Mesothelial cell of epicardium (in vitro differentiated cells): ENCODE measurements at regions not wholly inside any gene's neighbourhood (a gene's known extent, or its start where the extent isn't known, plus 50 kb on each side); places are given as distances from the start of the nearest gene placed in this dataset.

Experiments
- DNase-seq, 2 experiments: peaks; one replicate each; pipeline ENCODE4 v3.0.0; 2021; ENCODE audit warnings: low spot score in 2 of 2; ENCODE audit not compliant: unreplicated experiment in 2 of 2
- H3K27ac Mint-ChIP-seq: 2 replicates; pipeline ENCODE4 v1.8.0; 2021; ENCODE audit warnings: mixed read lengths
- H3K27me3 Mint-ChIP-seq: 2 replicates; pipeline ENCODE4 v1.8.0; 2021; ENCODE audit warnings: low read depth, mixed read lengths
- H3K36me3 Mint-ChIP-seq: 2 replicates; pipeline ENCODE4 v1.8.0; 2021; ENCODE audit warnings: mixed read lengths
- H3K4me1 Mint-ChIP-seq: 2 replicates; pipeline ENCODE4 v1.8.0; 2021; ENCODE audit warnings: mixed read lengths
- H3K4me3 Mint-ChIP-seq: 2 replicates; pipeline ENCODE4 v1.8.0; 2021; ENCODE audit warnings: mild to moderate bottlenecking, moderate library complexity, mixed read lengths
- H3K9me3 Mint-ChIP-seq: 2 replicates; pipeline ENCODE4 v1.8.0; 2021; ENCODE audit warnings: mixed read lengths
- TF ChIP-seq, protein P1 (sequence below): fragments of 200-600 bp; sonication (generic); IDR thresholded peaks from one replicate; pipeline ENCODE4 v1.5.0; 2021; ENCODE audit warnings: antibody characterized with exemption; ENCODE audit not compliant: unreplicated experiment

DNA sequence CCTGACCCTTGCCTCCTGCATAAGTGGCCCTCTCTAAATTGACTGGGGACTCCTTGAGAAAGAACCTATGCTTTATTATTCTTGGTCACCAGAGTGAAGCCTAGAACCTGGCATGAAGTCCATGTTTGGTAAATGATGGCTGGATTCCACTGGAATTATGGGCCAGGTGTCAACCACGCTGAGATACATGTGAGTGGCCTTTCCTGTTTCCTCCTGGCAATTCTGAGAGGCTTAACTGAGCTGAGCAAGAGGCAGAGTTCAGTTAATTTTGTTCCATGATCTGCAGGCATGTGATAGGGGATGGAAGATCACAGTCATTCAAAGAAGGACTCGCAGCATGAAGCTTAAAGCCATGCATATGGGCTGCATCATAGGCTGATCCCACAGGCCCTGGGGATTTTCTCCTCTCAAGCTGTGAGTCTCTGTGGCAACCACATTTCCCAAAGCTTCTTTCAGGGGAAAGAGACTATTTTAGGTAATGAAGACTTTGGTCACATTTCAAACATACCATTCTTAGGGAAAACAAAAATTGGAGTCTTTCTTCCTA, 69.4 kb upstream of the CLNK start:
- Mint-ChIP-seq H3K27ac (no peak overlapping the region), H3K27me3 (no peaks in the 10 kb centered on the region), H3K4me3 (no peak overlapping the region), H3K4me1 (peaks cover 14% of the 10 kb centered on the region), H3K9me3 (no peaks in the 10 kb centered on the region), H3K36me3 (no peaks in the 10 kb centered on the region)
- no peak for DNase-seq
- TF ChIP-seq, protein P1, sequence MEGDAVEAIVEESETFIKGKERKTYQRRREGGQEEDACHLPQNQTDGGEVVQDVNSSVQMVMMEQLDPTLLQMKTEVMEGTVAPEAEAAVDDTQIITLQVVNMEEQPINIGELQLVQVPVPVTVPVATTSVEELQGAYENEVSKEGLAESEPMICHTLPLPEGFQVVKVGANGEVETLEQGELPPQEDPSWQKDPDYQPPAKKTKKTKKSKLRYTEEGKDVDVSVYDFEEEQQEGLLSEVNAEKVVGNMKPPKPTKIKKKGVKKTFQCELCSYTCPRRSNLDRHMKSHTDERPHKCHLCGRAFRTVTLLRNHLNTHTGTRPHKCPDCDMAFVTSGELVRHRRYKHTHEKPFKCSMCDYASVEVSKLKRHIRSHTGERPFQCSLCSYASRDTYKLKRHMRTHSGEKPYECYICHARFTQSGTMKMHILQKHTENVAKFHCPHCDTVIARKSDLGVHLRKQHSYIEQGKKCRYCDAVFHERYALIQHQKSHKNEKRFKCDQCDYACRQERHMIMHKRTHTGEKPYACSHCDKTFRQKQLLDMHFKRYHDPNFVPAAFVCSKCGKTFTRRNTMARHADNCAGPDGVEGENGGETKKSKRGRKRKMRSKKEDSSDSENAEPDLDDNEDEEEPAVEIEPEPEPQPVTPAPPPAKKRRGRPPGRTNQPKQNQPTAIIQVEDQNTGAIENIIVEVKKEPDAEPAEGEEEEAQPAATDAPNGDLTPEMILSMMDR, result no peak

DNA sequence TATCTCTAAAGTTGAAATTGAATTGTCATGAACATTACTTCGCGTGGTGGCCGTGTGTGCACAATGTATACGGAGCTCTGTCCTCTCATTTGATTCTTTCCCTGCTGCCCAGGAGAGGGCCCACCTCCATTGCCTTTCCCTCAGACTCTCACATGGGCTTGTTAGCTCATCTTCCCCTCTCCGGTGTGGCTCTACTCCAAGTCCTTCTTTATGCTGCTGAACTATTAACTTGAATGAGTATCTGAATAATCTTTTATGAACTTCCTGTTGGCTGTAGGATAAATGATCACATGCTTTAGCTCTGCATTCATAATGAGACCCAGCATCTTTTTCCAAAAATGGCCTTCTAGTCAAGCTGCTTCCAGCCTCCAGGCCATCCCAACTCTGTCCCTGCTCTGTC, 68.8 kb upstream of the CLNK start:
- no peak overlapping the region for H3K27ac Mint-ChIP-seq
- H3K4me3 Mint-ChIP-seq, result no peak overlapping the region
- H3K36me3 Mint-ChIP-seq, result no peaks in the 10 kb centered on the region
- no peaks in the 10 kb centered on the region for H3K27me3 Mint-ChIP-seq
- no peak for DNase-seq
- peaks cover 14% of the 10 kb centered on the region for H3K4me1 Mint-ChIP-seq
- H3K9me3 Mint-ChIP-seq, result no peaks in the 10 kb centered on the region
- TF ChIP-seq, protein P1, result no peak

DNA sequence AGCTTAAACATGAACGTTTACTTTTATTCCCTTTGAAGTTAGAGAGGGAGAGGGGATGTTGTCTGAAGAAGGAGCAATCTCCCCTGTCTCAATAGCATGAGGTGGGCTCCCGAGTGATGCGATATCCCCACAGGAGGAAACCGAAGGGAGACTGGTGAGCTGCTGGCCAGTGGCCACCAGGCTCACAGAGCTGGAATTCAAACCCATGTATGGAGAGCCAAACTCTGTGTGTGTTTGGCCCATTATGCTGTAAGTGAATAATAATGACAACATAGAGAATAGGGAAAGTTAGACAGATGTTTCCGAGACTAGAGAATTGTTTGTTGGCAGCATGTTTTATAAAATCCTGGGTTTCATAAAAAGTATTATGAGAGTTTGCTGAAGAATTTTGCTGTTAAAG, 66.1 kb upstream of the CLNK start:
- H3K27ac Mint-ChIP-seq, result no peak overlapping the region
- H3K4me1 Mint-ChIP-seq, result peaks cover 14% of the 10 kb centered on the region
- H3K36me3 Mint-ChIP-seq, result no peaks in the 10 kb centered on the region
- no peak for DNase-seq
- H3K4me3 Mint-ChIP-seq, result no peak overlapping the region
- no peaks in the 10 kb centered on the region for H3K9me3 Mint-ChIP-seq
- no peaks in the 10 kb centered on the region for H3K27me3 Mint-ChIP-seq
- TF ChIP-seq, protein P1, result no peak

DNA sequence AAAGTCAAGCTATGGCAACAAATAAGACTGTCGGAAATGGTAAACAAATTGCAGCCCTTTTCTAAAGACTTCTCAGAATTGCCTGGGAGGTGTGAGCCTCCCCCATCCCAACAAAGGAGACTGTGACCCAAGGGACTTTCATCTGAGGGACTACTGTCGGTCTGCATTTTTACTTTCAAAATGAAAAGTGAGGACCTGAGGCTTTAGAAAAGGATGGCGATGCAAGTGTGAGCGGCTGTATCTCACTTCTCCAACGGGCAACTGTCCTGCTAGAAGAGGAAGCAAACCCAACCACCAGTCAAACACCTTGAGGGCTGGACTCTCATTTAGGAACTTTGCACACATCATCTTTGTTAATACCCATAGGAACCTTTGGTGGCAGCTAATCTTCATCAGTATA, 62.6 kb upstream of the CLNK start:
- no peak for DNase-seq
- TF ChIP-seq, protein P1, result no peak
- H3K27ac Mint-ChIP-seq, result no peak overlapping the region
- H3K36me3 Mint-ChIP-seq, result no peaks in the 10 kb centered on the region
- peaks cover 11% of the 10 kb centered on the region for H3K4me1 Mint-ChIP-seq
- H3K9me3 Mint-ChIP-seq, result peaks cover 5% of the 10 kb centered on the region
- H3K27me3 Mint-ChIP-seq, result no peaks in the 10 kb centered on the region
- no peak overlapping the region for H3K4me3 Mint-ChIP-seq

DNA sequence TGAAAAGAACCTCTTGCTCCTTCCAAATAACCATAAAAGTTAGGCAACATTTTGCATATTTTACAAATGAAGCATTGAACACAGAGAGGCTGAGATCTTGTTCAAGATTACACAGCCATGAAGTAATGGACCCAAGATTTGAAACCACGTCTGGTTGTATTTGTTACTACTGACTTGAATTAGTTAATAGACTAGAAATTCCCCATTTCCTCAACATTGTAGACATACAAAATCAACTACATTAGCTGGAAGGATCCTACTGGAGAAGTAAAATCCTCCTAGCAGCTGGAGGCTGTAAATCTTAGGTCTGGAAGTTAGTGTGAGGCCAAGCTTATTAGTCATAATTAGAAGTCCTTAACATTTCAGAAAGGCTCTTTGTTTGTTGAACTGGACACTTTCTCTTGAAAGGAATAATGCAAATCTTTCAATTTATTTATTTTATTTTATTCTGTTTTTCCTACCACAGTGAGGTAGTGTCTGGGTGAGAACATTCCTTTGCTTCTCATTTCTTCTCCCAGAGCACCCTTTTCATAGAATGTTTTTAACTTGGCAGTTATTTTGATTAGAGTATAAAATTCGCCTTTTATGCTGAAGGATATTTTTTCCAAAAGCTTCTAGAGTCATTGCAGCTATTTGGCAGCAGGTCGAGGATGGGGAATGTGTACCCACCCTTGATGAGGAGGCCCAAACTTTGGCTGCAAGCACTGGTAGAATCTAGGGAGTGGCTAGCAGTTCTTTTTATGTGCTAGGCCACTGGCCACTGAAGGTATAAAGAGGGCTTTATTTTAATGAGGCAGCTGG, 62.0 kb upstream of the CLNK start:
- TF ChIP-seq, protein P1, result no peak
- peaks cover 9% of the 10 kb centered on the region for H3K4me1 Mint-ChIP-seq
- H3K27ac Mint-ChIP-seq, result no peak overlapping the region
- H3K36me3 Mint-ChIP-seq, result no peaks in the 10 kb centered on the region
- H3K4me3 Mint-ChIP-seq, result no peak overlapping the region
- no peak for DNase-seq
- peaks cover 5% of the 10 kb centered on the region for H3K9me3 Mint-ChIP-seq
- no peaks in the 10 kb centered on the region for H3K27me3 Mint-ChIP-seq
